HCT116 (cell line): ENCODE measurements at regions not wholly inside any gene's neighbourhood (a gene's known extent, or its start where the extent isn't known, plus 50 kb on each side); places are given as distances from the start of the nearest gene placed in this dataset.

Experiments
- ATAC-seq: fragments of 200-7000 bp; cut with Tn5 transposase; 2 replicates; pipeline ENCODE4 v1.9.1; 2020; ENCODE audit warnings: mild to moderate bottlenecking, moderate library complexity
- BruUV-seq: library from RNA; stranded (reverse); fragments of 400-500 nt; replicated peaks from 2 replicates; lab custom pipeline; 2021; lab: Mats Ljungman, UMichigan
- CTCF ChIA-PET: fragments of 300-600 bp; sonication (Branson Sonifier 250); formaldehyde crosslinking; loops from one replicate; lab custom pipeline; 2021; ENCODE audit warnings: antibody characterized with exemption; lab: Charles Lee
- POLR2A ChIA-PET: fragments of 300-600, 350-600 bp; sonication (Branson Sonifier 250); formaldehyde crosslinking; loops from one replicate; lab custom pipeline; 2021; ENCODE audit warnings: antibody characterized with exemption; lab: Charles Lee
- RAD21 ChIA-PET, 2 experiments: fragments of 300-600 bp; sonication (Branson Sonifier 250); formaldehyde crosslinking; loops; one replicate each; lab custom pipeline; 2023; ENCODE audit warnings: low total read pairs in 2 of 2; ENCODE audit not compliant: uncharacterized antibody in 2 of 2, unreplicated experiment in 2 of 2, low non-redundant PET in 1 of 2; lab: Charles Lee
- DNase-seq: peaks from one replicate; pipeline ENCODE4 v3.0.0-alpha.2; 2010; ENCODE audit warnings: low read depth, low spot score
- H2AFZ ChIP-seq: fragments of 200-600 bp; shearing (Covaris generic), sonication (generic); 2 replicates; pipeline ENCODE4 v1.6.1; 2017; ENCODE audit warnings: low read depth, mixed run types, mixed read lengths, antibody characterized with exemption, low read length; ENCODE audit not compliant: poor library complexity, severe bottlenecking
- H3K27ac ChIP-seq: 2 replicates; pipeline ENCODE4 v1.5.1; 2012; ENCODE audit warnings: low read depth, low read length
- H3K27me3 ChIP-seq: fragments of 200-600 bp; sonication (generic); 2 replicates; pipeline ENCODE4 v1.6.1; 2016; ENCODE audit warnings: mixed run types, low read length, mixed read lengths; ENCODE audit not compliant: insufficient read depth
- H3K36me3 ChIP-seq, 2 experiments: fragments of 200-500 bp in 1 of 2; fragments of 200-600 bp in 1 of 2; sonication (Bioruptor generic) in 1 of 2; sonication (generic) in 1 of 2; 2 replicates each; pipeline versions ENCODE4 v1.5.1 to v1.6.1; 2014 to 2016; ENCODE audit warnings: low read length in 2 of 2, inconsistent platforms in 1 of 2, mixed read lengths in 1 of 2, mixed run types in 1 of 2; ENCODE audit not compliant: insufficient read depth in 2 of 2, control insufficient read depth in 1 of 2
- H3K4me1 ChIP-seq, 2 experiments: fragments of 200-600 bp in 1 of 2; sonication (generic) in 1 of 2; 2 replicates each; pipeline versions ENCODE4 v1.5.1 to v1.6.1; 2012 to 2017; ENCODE audit warnings: low read length in 2 of 2, inconsistent platforms in 1 of 2, mild to moderate bottlenecking in 1 of 2, mixed read lengths in 1 of 2, mixed run types in 1 of 2, moderate library complexity in 1 of 2; ENCODE audit not compliant: insufficient read depth in 2 of 2, control insufficient read depth in 1 of 2
- H3K4me2 ChIP-seq: fragments of 200-600 bp; sonication (generic); 2 replicates; pipeline ENCODE4 v1.6.1; 2017; ENCODE audit warnings: mixed run types, low read length, mixed read lengths
- H3K4me3 ChIP-seq, 2 experiments: fragments of 200-600 bp in 1 of 2; sonication (generic) in 1 of 2; replicated peaks in 1 of 2; 2 replicates each; pipeline ENCODE4 v1.5.1; 2011 to 2016; ENCODE audit warnings: low read length in 2 of 2, control low read depth in 1 of 2, low read depth in 1 of 2, mild to moderate bottlenecking in 1 of 2, mixed read lengths in 1 of 2, mixed run types in 1 of 2
- H3K79me2 ChIP-seq: fragments of 200-600 bp; sonication (generic); 2 replicates; pipeline ENCODE4 v1.6.1; 2017; ENCODE audit warnings: mild to moderate bottlenecking, mixed run types, low read length, moderate library complexity, mixed read lengths; ENCODE audit not compliant: insufficient read depth
- H3K9ac ChIP-seq: fragments of 200-600 bp; sonication (generic); 2 replicates; pipeline ENCODE4 v1.6.1; 2016; ENCODE audit warnings: low read length, mixed read lengths
- H3K9me2 ChIP-seq: fragments of 200-600 bp; sonication (generic), shearing (Covaris generic); 2 replicates; pipeline ENCODE4 v1.6.1; 2017; ENCODE audit warnings: mixed run types, mild to moderate bottlenecking, moderate library complexity; ENCODE audit not compliant: insufficient read depth
- H3K9me3 ChIP-seq, 2 experiments: fragments of 200-500 bp in 1 of 2; fragments of 200-600 bp in 1 of 2; sonication (Bioruptor generic) in 1 of 2; sonication (generic) in 1 of 2; 2 replicates each; pipeline ENCODE4 v1.6.1; 2014 to 2017; ENCODE audit warnings: low read length in 2 of 2, mixed read lengths in 2 of 2, inconsistent platforms in 1 of 2, low read depth in 1 of 2, mild to moderate bottlenecking in 1 of 2, mixed run types in 1 of 2, moderate library complexity in 1 of 2; ENCODE audit not compliant: control insufficient read depth in 1 of 2, insufficient read depth in 1 of 2
- H4K20me1 ChIP-seq: fragments of 200-600 bp; sonication (generic), shearing (Covaris generic); 2 replicates; pipeline ENCODE4 v1.6.1; 2017; ENCODE audit warnings: mixed run types, mild to moderate bottlenecking, moderate library complexity; ENCODE audit not compliant: insufficient read depth
- ELF1 ChIP-seq: IDR thresholded peaks from 2 replicates; pipeline ENCODE4 v1.6.1; 2012; ENCODE audit warnings: low read depth, borderline replicate concordance
- EZH2 ChIP-seq: fragments of 200-600 bp; sonication (generic); IDR thresholded peaks from 2 replicates; pipeline ENCODE4 v1.6.1; 2017; ENCODE audit warnings: antibody characterized with exemption, mixed run types
- SRF ChIP-seq: IDR thresholded peaks from 2 replicates; pipeline ENCODE4 v1.6.1; 2012; ENCODE audit warnings: low read depth
- ZFX ChIP-seq: fragments of 450-650 bp; IDR thresholded peaks from 2 replicates; pipeline ENCODE4 v1.6.1; 2017
- ZNF274 ChIP-seq: fragments of 200-500 bp; sonication (Bioruptor generic); IDR thresholded peaks from 2 replicates; pipeline ENCODE4 v1.6.1; 2014; ENCODE audit warnings: mild to moderate bottlenecking, low read depth, low read length, inconsistent platforms
- intact Hi-C: fragments of 100-400 bp; cut with micrococcal nuclease; formaldehyde crosslinking; loops from 2 replicates; pipeline ENCODE4 v1.10.0; 2022
- TF ChIP-seq, protein P1 (sequence below): IDR thresholded peaks from 2 replicates; pipeline ENCODE4 v1.6.1; 2012; ENCODE audit warnings: low read depth

DNA sequence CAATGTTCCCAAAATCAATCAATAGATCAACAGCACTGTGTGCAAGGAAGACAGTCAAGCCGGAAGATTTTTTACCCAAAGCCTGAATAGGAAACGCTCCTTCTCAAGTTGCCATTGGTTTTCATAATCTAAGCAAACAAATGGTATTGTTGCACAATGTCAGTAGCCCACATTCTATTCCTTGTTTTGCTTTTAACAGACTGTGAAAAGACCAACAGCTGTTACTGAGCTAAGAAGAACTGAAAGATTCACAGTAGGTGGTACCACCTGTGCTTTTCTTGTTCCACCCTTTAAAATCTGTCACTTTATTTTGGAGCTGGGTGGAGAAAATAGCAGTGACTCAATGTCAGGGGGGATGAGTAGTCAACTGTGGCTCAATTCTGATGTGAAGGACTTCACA, 357.5 kb upstream of the CADM2 start (continued):
- TF ChIP-seq, protein P1, sequence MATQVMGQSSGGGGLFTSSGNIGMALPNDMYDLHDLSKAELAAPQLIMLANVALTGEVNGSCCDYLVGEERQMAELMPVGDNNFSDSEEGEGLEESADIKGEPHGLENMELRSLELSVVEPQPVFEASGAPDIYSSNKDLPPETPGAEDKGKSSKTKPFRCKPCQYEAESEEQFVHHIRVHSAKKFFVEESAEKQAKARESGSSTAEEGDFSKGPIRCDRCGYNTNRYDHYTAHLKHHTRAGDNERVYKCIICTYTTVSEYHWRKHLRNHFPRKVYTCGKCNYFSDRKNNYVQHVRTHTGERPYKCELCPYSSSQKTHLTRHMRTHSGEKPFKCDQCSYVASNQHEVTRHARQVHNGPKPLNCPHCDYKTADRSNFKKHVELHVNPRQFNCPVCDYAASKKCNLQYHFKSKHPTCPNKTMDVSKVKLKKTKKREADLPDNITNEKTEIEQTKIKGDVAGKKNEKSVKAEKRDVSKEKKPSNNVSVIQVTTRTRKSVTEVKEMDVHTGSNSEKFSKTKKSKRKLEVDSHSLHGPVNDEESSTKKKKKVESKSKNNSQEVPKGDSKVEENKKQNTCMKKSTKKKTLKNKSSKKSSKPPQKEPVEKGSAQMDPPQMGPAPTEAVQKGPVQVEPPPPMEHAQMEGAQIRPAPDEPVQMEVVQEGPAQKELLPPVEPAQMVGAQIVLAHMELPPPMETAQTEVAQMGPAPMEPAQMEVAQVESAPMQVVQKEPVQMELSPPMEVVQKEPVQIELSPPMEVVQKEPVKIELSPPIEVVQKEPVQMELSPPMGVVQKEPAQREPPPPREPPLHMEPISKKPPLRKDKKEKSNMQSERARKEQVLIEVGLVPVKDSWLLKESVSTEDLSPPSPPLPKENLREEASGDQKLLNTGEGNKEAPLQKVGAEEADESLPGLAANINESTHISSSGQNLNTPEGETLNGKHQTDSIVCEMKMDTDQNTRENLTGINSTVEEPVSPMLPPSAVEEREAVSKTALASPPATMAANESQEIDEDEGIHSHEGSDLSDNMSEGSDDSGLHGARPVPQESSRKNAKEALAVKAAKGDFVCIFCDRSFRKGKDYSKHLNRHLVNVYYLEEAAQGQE = no peak

DNA sequence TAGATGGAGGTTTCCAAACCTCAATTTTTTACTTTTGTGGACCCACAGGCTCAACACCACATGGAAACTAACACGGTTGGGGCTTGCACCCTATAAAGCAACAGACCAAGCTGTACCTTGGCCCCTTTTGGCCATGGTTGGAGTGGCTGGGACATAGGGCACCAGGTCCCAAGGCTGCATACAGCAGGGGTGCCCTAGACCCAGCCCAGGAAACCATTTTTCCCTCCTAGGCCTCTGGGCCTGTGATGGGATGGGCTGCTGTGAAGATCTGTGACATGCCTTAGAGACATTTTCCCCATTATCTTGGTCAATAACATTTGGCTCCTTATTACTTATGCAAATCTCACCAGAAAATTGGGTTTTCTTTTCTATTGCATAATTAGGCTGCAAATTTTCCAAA, 337.0 kb upstream of the CADM2 start:
- no peak overlapping the region for H3K4me2 ChIP-seq
- ChIA-PET RAD21 (no interaction called here), CTCF (no interaction called here), POLR2A (no interaction called here)
- no TSS peak for BruUV-seq
- no peaks in the 10 kb centered on the region for H3K79me2 ChIP-seq
- H4K20me1 ChIP-seq = no peaks in the 10 kb centered on the region
- H3K36me3 ChIP-seq = no peaks in the 10 kb centered on the region
- no peak overlapping the region for H3K9ac ChIP-seq
- intact Hi-C loops = no loop called here
- no peaks in the 10 kb centered on the region for H3K27me3 ChIP-seq
- DNase-seq = no peak
- ATAC-seq = no peak
- TF ChIP-seq SRF (no peak), ZNF274 (no peak)
- H3K9me3 ChIP-seq = peaks cover 0 to 11% of the 10 kb centered on the region in 2 experiments; a peak in 2 of 4 replicates
- no peaks in the 10 kb centered on the region for H3K9me2 ChIP-seq
- no peak overlapping the region for H3K27ac ChIP-seq
- H3K4me3 ChIP-seq = no peak overlapping the region
- no peaks in the 10 kb centered on the region for H3K4me1 ChIP-seq
- H2AFZ ChIP-seq = no peak overlapping the region

DNA sequence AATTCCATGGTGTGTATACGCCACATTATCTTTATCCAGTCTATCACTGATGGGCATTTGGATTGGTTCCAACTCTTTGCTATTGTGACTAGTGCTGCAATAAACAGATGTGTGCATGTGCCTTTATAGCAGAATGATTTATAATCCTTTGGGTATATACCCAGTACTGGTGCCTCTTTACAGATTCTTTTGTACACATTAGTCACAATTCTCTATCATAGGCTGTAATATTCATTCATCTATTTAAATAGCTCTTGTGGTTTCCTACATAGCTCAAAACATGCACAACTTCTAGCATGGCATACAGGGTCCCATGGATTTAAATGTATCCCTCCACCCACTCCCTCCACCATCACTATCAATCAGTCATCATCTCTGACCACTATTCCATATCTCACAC, 324.1 kb upstream of the CADM2 start:
- DNase-seq = no peak
- ATAC-seq = no peak
- H3K9me3 ChIP-seq = peaks cover 0 to 20% of the 10 kb centered on the region in 2 experiments; a peak in 2 of 4 replicates
- RAD21 ChIA-PET = no interaction called here
- H3K79me2 ChIP-seq = no peaks in the 10 kb centered on the region
- no peaks in the 10 kb centered on the region for H3K27me3 ChIP-seq
- H3K9ac ChIP-seq = no peak overlapping the region
- CTCF ChIA-PET = no interaction called here
- no peak overlapping the region for H2AFZ ChIP-seq
- H3K27ac ChIP-seq = no peak overlapping the region
- intact Hi-C loops = no loop called here
- BruUV-seq = no TSS peak
- no peaks in the 10 kb centered on the region for H4K20me1 ChIP-seq
- TF ChIP-seq ELF1 (no peak), ZFX (no peak), EZH2 (no peak)
- no peak overlapping the region for H3K4me2 ChIP-seq
- no peaks in the 10 kb centered on the region for H3K9me2 ChIP-seq
- no peak overlapping the region for H3K4me3 ChIP-seq
- POLR2A ChIA-PET = no interaction called here
- H3K4me1 ChIP-seq = no peaks in the 10 kb centered on the region
- H3K36me3 ChIP-seq = no peaks in the 10 kb centered on the region
